GM12878 (cell line): ENCODE measurements at regions not wholly inside any gene's neighbourhood (a gene's known extent, or its start where the extent isn't known, plus 50 kb on each side); places are given as distances from the start of the nearest gene placed in this dataset.

Experiments
- ATF3 ChIP-seq: IDR thresholded peaks from 2 replicates; pipeline ENCODE4 v1.6.1; 2011; ENCODE audit warnings: low read depth, mild to moderate bottlenecking, low read length, moderate library complexity, borderline replicate concordance; ENCODE audit errors: extremely low read depth
- CHD1 ChIP-seq: IDR thresholded peaks from 2 replicates; pipeline ENCODE4 v1.6.1; 2012; ENCODE audit warnings: low read depth, low read length, improper control_type of control experiment
- IKZF2 ChIP-seq, 2 experiments: fragments of 450-650 bp; IDR thresholded peaks; 2 replicates each; pipeline ENCODE4 v1.6.1; 2017; ENCODE audit warnings: mild to moderate bottlenecking in 2 of 2, moderate library complexity in 2 of 2
- LARP7 ChIP-seq: fragments of 450-650 bp; IDR thresholded peaks from 2 replicates; pipeline ENCODE4 v1.6.1; 2017; ENCODE audit warnings: mild to moderate bottlenecking
- MLLT1 ChIP-seq: fragments of 450-650 bp; IDR thresholded peaks from 2 replicates; pipeline ENCODE4 v1.6.1; 2016; ENCODE audit warnings: mild to moderate bottlenecking
- RELB ChIP-seq: fragments of 450-650 bp; IDR thresholded peaks from 2 replicates; pipeline ENCODE4 v1.6.1; 2017; ENCODE audit warnings: low read depth, mild to moderate bottlenecking, moderate library complexity
- REST ChIP-seq: IDR thresholded peaks from 2 replicates; pipeline ENCODE4 v1.6.1; 2012; ENCODE audit warnings: mild to moderate bottlenecking, low read depth, low read length
- SIN3A ChIP-seq: IDR thresholded peaks from 2 replicates; pipeline ENCODE4 v1.6.1; 2012; ENCODE audit warnings: low read depth, low read length, improper control_type of control experiment
- SREBF1 ChIP-seq: IDR thresholded peaks from 2 replicates; pipeline ENCODE4 v1.6.1; 2012; ENCODE audit warnings: mild to moderate bottlenecking, low read length
- SRF ChIP-seq, 2 experiments: IDR thresholded peaks; 2 replicates each; pipeline ENCODE4 v1.6.1; 2011; ENCODE audit warnings: low read depth in 2 of 2, low read length in 2 of 2, mild to moderate bottlenecking in 1 of 2, moderate library complexity in 1 of 2

GRCh38 chr10:63922468-63923284, 401.5 kb downstream of the REEP3 start (continued):
- TF ChIP-seq CHD1: no peak
- TF ChIP-seq MLLT1: no peak
- no peak for TF ChIP-seq ATF3
- no peak for TF ChIP-seq LARP7
- TF ChIP-seq RELB: no peak
- TF ChIP-seq IKZF2 (IDR thresholded peaks at IDR 0.05): no peak
- TF ChIP-seq REST: no peak
- TF ChIP-seq SIN3A: no peak
- TF ChIP-seq SRF (IDR thresholded peaks at IDR 0.05; ENCODE audit: low read depth in 2 of 2, low read length in 2 of 2): no peak
- no peak for TF ChIP-seq SREBF1
